H1 (cell line): ENCODE measurements at regions not wholly inside any gene's neighbourhood (a gene's known extent, or its start where the extent isn't known, plus 50 kb on each side); places are given as distances from the start of the nearest gene placed in this dataset.
A peak's percentile ranks its signal among the peaks of the same experiment; 100 is the strongest.

Source experiments
- CTCF ChIA-PET: fragments of 300-600 bp; sonication (Branson Sonifier 250); formaldehyde crosslinking; loops from one replicate; lab custom pipeline; 2021; ENCODE audit not compliant: partially characterized antibody; lab: Charles Lee
- POLR2A ChIA-PET: fragments of 300-600 bp; sonication (Branson Sonifier 250); formaldehyde crosslinking; loops from one replicate; lab custom pipeline; 2021; ENCODE audit warnings: inconsistent platforms; ENCODE audit not compliant: partially characterized antibody; lab: Charles Lee
- DNase-seq, 2 experiments: peaks; one replicate each; pipeline versions ENCODE4 v3.0.0 to v3.0.0-alpha.2; 2010 to 2022; ENCODE audit warnings: low spot score in 2 of 2, low read depth in 1 of 2, mixed read lengths in 1 of 2
- FAIRE-seq: peaks from 2 replicates; lab custom pipeline; 2011; peaks lifted over from hg19 to GRCh38; lab: Jason Lieb, UNC
- H2AFZ ChIP-seq: 2 replicates; pipeline ENCODE4 v1.8.1; 2012; ENCODE audit warnings: low read length, inconsistent platforms
- H2AK5ac ChIP-seq: 2 replicates; pipeline ENCODE4 v1.6.1; 2013; ENCODE audit warnings: low read depth, low read length
- H2BK120ac ChIP-seq: replicated peaks from 2 replicates; pipeline ENCODE3; 2013; ENCODE audit warnings: low read depth, low read length, inconsistent platforms
- H2BK12ac ChIP-seq: 2 replicates; pipeline ENCODE4 v1.6.1; 2013; ENCODE audit warnings: low read depth, low read length
- H2BK15ac ChIP-seq: 2 replicates; pipeline ENCODE4 v1.6.1; 2013; ENCODE audit warnings: low read length
- H2BK20ac ChIP-seq: 2 replicates; pipeline ENCODE4 v1.6.1; 2013; ENCODE audit warnings: low read length
- H2BK5ac ChIP-seq: 2 replicates; pipeline ENCODE4 v1.6.1; 2013; ENCODE audit warnings: low read depth, low read length
- H3K14ac ChIP-seq: 2 replicates; pipeline ENCODE4 v1.6.1; 2013; ENCODE audit warnings: inconsistent platforms; ENCODE audit not compliant: insufficient read length
- H3K18ac ChIP-seq: 2 replicates; pipeline ENCODE4 v1.6.1; 2013; ENCODE audit warnings: low read length; ENCODE audit errors: extremely low read depth
- H3K23ac ChIP-seq: 2 replicates; pipeline ENCODE4 v1.6.1; 2013; ENCODE audit warnings: inconsistent platforms; ENCODE audit not compliant: insufficient read length
- H3K23me2 ChIP-seq: 2 replicates; pipeline ENCODE4 v1.6.1; 2013; ENCODE audit warnings: low read depth, low read length
- H3K27ac ChIP-seq: 2 replicates; pipeline ENCODE4 v1.6.1; 2011; ENCODE audit warnings: low read depth, low read length, inconsistent platforms
- H3K27me3 ChIP-seq, 4 experiments: replicated peaks in 1 of 4; 1 replicate in 1 of 4; 2 replicates in 3 of 4; pipeline versions ENCODE4 v1.6.1 to v1.8.1; 2011 to 2013; ENCODE audit warnings: low read length in 3 of 4, mild to moderate bottlenecking in 3 of 4, inconsistent platforms in 2 of 4, mixed read lengths in 2 of 4, moderate library complexity in 1 of 4; ENCODE audit not compliant: control insufficient read depth in 3 of 4, insufficient read depth in 3 of 4; ENCODE audit errors: extremely low read depth in 1 of 4
- H3K36me3 ChIP-seq, 4 experiments: 2 replicates each; pipeline versions ENCODE4 v1.6.1 to v1.8.1; 2011 to 2013; ENCODE audit warnings: mild to moderate bottlenecking in 4 of 4, low read length in 3 of 4, moderate library complexity in 2 of 4, control low read depth in 1 of 4, inconsistent platforms in 1 of 4; ENCODE audit not compliant: insufficient read depth in 4 of 4, control insufficient read depth in 2 of 4
- H3K4ac ChIP-seq: replicated peaks from 2 replicates; pipeline ENCODE3; 2013; ENCODE audit warnings: low read length, low read depth, mixed read lengths, inconsistent platforms; ENCODE audit not compliant: insufficient read length
- H3K4me1 ChIP-seq, 4 experiments: replicated peaks in 1 of 4; 1 replicate in 1 of 4; 2 replicates in 3 of 4; pipeline versions ENCODE4 v1.6.1 to v1.8.1; 2011 to 2013; ENCODE audit warnings: low read length in 3 of 4, inconsistent platforms in 2 of 4, mixed read lengths in 1 of 4; ENCODE audit not compliant: insufficient read depth in 4 of 4, control insufficient read depth in 3 of 4
- H3K4me2 ChIP-seq, 2 experiments: 2 replicates each; pipeline versions ENCODE4 v1.6.1 to v1.8.1; 2011 to 2013; ENCODE audit warnings: low read depth in 2 of 2, low read length in 2 of 2, control low read depth in 1 of 2, inconsistent platforms in 1 of 2, mild to moderate bottlenecking in 1 of 2; ENCODE audit not compliant: insufficient read depth in 1 of 2
- H3K4me3 ChIP-seq, 4 experiments: fragments of 200-600, 300-600 bp in 1 of 4; sonication (generic), shearing (Covaris generic), sonication (Bioruptor Twin) in 1 of 4; 2 replicates each; pipeline versions ENCODE4 v1.5.1 to v1.8.1; 2011 to 2016; ENCODE audit warnings: low read length in 4 of 4, low read depth in 3 of 4, control low read depth in 2 of 4, inconsistent platforms in 2 of 4, mild to moderate bottlenecking in 2 of 4, mixed read lengths in 1 of 4, moderate library complexity in 1 of 4; ENCODE audit not compliant: insufficient read depth in 2 of 4; ENCODE audit errors: extremely low read depth in 1 of 4
- H3K56ac ChIP-seq: replicated peaks from 2 replicates; pipeline ENCODE3; 2013; ENCODE audit warnings: low read depth, mild to moderate bottlenecking, mixed read lengths, low read length, inconsistent platforms; ENCODE audit not compliant: insufficient read length
- H3K79me1 ChIP-seq: 2 replicates; pipeline ENCODE4 v1.6.1; 2013; ENCODE audit warnings: low read depth, low read length, control low read depth
- H3K79me2 ChIP-seq, 2 experiments: 2 replicates each; pipeline versions ENCODE4 v1.6.1 to v1.8.1; 2012 to 2013; ENCODE audit warnings: low read length in 2 of 2, mild to moderate bottlenecking in 2 of 2, inconsistent platforms in 1 of 2; ENCODE audit not compliant: insufficient read depth in 2 of 2, control insufficient read depth in 1 of 2
- H3K9ac ChIP-seq, 4 experiments: replicated peaks in 1 of 4; 1 replicate in 1 of 4; 2 replicates in 3 of 4; pipeline versions ENCODE4 v1.6.1 to v1.8.1; 2011 to 2013; ENCODE audit warnings: low read depth in 3 of 4, low read length in 3 of 4, control low read depth in 2 of 4, mild to moderate bottlenecking in 2 of 4, moderate library complexity in 2 of 4, inconsistent platforms in 1 of 4; ENCODE audit errors: extremely low read depth in 1 of 4
- H3K9me3 ChIP-seq, 2 experiments: 2 replicates each; pipeline versions ENCODE4 v1.6.1 to v1.8.1; 2012 to 2013; ENCODE audit warnings: mild to moderate bottlenecking in 2 of 2, moderate library complexity in 2 of 2, control low read depth in 1 of 2, inconsistent platforms in 1 of 2, low read depth in 1 of 2, low read length in 1 of 2, mixed read lengths in 1 of 2; ENCODE audit not compliant: insufficient read depth in 2 of 2
- H4K20me1 ChIP-seq, 2 experiments: replicated peaks in 1 of 2; 2 replicates each; pipeline versions ENCODE3 to v1.8.1; 2011 to 2013; ENCODE audit warnings: inconsistent platforms in 2 of 2, low read length in 2 of 2, mild to moderate bottlenecking in 1 of 2; ENCODE audit not compliant: insufficient read depth in 2 of 2, control insufficient read depth in 1 of 2
- H4K5ac ChIP-seq: 2 replicates; pipeline ENCODE4 v1.6.1; 2013; ENCODE audit warnings: low read length, low read depth, mixed read lengths, inconsistent platforms; ENCODE audit not compliant: insufficient read length
- H4K8ac ChIP-seq: 2 replicates; pipeline ENCODE4 v1.8.0; 2013; ENCODE audit warnings: mild to moderate bottlenecking, moderate library complexity, low read length, inconsistent platforms; ENCODE audit not compliant: insufficient read depth; ENCODE audit errors: extremely low read depth
- H4K91ac ChIP-seq: replicated peaks from 2 replicates; pipeline ENCODE3; 2013; ENCODE audit warnings: low read length, mixed read lengths, inconsistent platforms; ENCODE audit not compliant: insufficient read length
- BACH1 ChIP-seq: IDR thresholded peaks from 2 replicates; pipeline ENCODE4 v1.6.1; 2012; ENCODE audit warnings: low read length, improper control_type of control experiment
- TF ChIP-seq, protein P1 (sequence below), 3 experiments: IDR thresholded peaks; 1 replicate in 2 of 3; 2 replicates in 1 of 3; pipeline versions ENCODE4 v1.5.1 to v1.6.1; 2011; ENCODE audit warnings: low read length in 3 of 3, mild to moderate bottlenecking in 3 of 3, inconsistent platforms in 2 of 3, low read depth in 1 of 3, moderate library complexity in 1 of 3; ENCODE audit not compliant: insufficient read depth in 1 of 3; ENCODE audit errors: control extremely low read depth in 1 of 3

DNA sequence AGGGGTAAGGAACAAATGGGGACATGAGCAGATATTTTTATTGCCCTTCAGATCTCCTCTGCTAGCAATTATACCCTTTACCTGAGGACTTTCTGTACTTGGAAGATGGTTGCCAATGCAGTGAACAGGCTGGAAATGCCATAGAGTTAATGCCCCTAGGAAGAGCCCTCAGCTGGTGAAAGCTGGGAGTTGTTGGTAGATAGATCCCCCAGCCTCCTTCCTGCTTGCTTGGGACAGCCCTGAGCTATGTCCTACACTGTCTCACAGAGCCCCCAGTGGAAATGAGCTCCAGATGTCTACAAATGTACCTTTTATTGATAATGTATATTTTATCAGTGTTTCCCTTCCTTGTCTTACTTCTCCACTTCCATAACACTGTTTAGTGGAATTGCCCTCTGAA lies 87.6 kb upstream of the PAK5 start:
- H4K20me1 ChIP-seq, result no peaks in the 10 kb centered on the region
- FAIRE-seq, result no peak
- H2BK12ac ChIP-seq, result no peak overlapping the region
- H2BK15ac ChIP-seq, result no peak overlapping the region
- no peak overlapping the region for H3K18ac ChIP-seq
- H3K27me3 ChIP-seq, result no peaks in the 10 kb centered on the region
- no peak overlapping the region for H3K27ac ChIP-seq
- no peak overlapping the region for H3K23ac ChIP-seq
- no peak overlapping the region for H4K8ac ChIP-seq
- H3K4me2 ChIP-seq, result no peak overlapping the region
- no peaks in the 10 kb centered on the region for H3K9me3 ChIP-seq
- no peak overlapping the region for H2BK120ac ChIP-seq
- no peak overlapping the region for H2AFZ ChIP-seq
- H3K4me1 ChIP-seq, result no peaks in the 10 kb centered on the region
- H2BK20ac ChIP-seq, result no peak overlapping the region
- TF ChIP-seq, protein P1, sequence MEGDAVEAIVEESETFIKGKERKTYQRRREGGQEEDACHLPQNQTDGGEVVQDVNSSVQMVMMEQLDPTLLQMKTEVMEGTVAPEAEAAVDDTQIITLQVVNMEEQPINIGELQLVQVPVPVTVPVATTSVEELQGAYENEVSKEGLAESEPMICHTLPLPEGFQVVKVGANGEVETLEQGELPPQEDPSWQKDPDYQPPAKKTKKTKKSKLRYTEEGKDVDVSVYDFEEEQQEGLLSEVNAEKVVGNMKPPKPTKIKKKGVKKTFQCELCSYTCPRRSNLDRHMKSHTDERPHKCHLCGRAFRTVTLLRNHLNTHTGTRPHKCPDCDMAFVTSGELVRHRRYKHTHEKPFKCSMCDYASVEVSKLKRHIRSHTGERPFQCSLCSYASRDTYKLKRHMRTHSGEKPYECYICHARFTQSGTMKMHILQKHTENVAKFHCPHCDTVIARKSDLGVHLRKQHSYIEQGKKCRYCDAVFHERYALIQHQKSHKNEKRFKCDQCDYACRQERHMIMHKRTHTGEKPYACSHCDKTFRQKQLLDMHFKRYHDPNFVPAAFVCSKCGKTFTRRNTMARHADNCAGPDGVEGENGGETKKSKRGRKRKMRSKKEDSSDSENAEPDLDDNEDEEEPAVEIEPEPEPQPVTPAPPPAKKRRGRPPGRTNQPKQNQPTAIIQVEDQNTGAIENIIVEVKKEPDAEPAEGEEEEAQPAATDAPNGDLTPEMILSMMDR (IDR thresholded peaks at IDR 0.05; ENCODE audit: control extremely low read depth in 1 of 3, insufficient read depth in 1 of 3, low read depth in 1 of 3, low read length in 3 of 3), result peak in 1 of 3 experiments; percentile 26; a peak in 1 of 4 replicates
- no peak for TF ChIP-seq BACH1
- TF ChIP-seq, all 59 proteins: peak for 1
- no peak overlapping the region for H4K91ac ChIP-seq
- H3K4me3 ChIP-seq, result no peak overlapping the region
- DNase-seq, result no peak
- no peak overlapping the region for H2AK5ac ChIP-seq
- no peak overlapping the region for H3K56ac ChIP-seq
- H3K23me2 ChIP-seq, result no peaks in the 10 kb centered on the region; the same call in 1 of the 2 replicates
- no peak overlapping the region for H3K14ac ChIP-seq
- POLR2A ChIA-PET, result no interaction called here
- H3K4ac ChIP-seq, result no peak overlapping the region
- H2BK5ac ChIP-seq, result no peak overlapping the region
- H4K5ac ChIP-seq, result no peak overlapping the region
- no peaks in the 10 kb centered on the region for H3K79me2 ChIP-seq
- CTCF ChIA-PET, result interaction anchor here (1.0 to 6.1 kb wide), 3 partner anchors 14 to 43 kb away, joined by 3 to 40 read pairs (median 17); no protein-coding TSS in a partner anchor
- no peak overlapping the region for H3K9ac ChIP-seq
- no peaks in the 10 kb centered on the region for H3K79me1 ChIP-seq
- H3K36me3 ChIP-seq, result no peaks in the 10 kb centered on the region
